ENCODE measurements at regions not wholly inside any gene's neighbourhood (a gene's known extent, or its start where the extent isn't known, plus 50 kb on each side); places are given as distances from the start of the nearest gene placed in this dataset.

DNA sequence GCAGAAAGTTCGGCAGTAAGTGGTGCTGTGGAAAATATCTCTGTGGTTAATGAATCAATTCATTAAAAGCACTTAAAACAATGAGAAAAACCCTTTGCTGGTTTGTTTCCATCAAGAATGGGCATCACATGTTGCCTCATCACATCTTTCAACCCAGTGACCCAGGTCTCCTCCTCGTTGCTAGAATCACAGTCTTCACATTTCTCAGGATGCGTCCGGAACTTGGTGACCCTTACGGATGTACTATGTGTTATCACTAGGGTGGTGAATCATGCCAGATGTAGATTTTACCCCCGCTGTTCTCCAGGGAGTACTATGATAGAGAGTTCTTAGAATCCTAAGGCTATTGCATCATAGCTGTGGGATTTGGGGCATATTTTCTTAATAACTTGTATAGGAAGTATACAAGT lies 217.9 kb upstream of the KLF4 start:
- TF ChIP-seq NCOR1 (IDR thresholded peaks at IDR 0.05; ENCODE audit: borderline replicate concordance, low read length): no peak
- no peak for TF ChIP-seq ZC3H4 (CRISPR knock-in tag; IDR thresholded peaks at IDR 0.05; ENCODE audit: borderline replicate concordance)
- TF ChIP-seq FOXJ3 (CRISPR knock-in tag; IDR thresholded peaks at IDR 0.05; ENCODE audit: borderline replicate concordance): no peak
- no peak for TF ChIP-seq SALL1 (CRISPR knock-in tag; IDR thresholded peaks at IDR 0.05)
- POLR2A ChIA-PET: no interaction called here
- no peaks in the 10 kb centered on the region for H4K20me1 ChIP-seq (ENCODE audit: insufficient read depth, low read length)
- in situ Hi-C loops (cut with HindIII; ENCODE audit: extremely low pct_ligation_motif_present, low pct_unique_long_range_greater_than_20kb) (no loop called here), intact Hi-C loops (cut with micrococcal nuclease; ENCODE audit: unreplicated experiment) (no loop called here)
- no peak overlapping the region for H3K9ac ChIP-seq (ENCODE audit: insufficient read depth, low read depth, low read length)
- ATAC-seq (no peak), DNase-seq (ENCODE audit: low spot score) (no peak), FAIRE-seq (no peak)
- H2AFZ ChIP-seq (ENCODE audit: low read length): no peak overlapping the region
- H3K4me1 ChIP-seq (ENCODE audit: insufficient read depth, low read length): no peaks in the 10 kb centered on the region
- CTCF ChIA-PET (ENCODE audit: low intra/inter-chr PET ratio, low total read pairs): no interaction called here
- no peak overlapping the region for H3K4me2 ChIP-seq (ENCODE audit: low read depth, low read length)
- no peaks in the 10 kb centered on the region for H3K36me3 ChIP-seq (replicated peaks in 1 of 2; ENCODE audit: control insufficient read depth in 1 of 2, insufficient read depth in 2 of 2, low read length in 2 of 2)
- no peak overlapping the region for H3K4me3 ChIP-seq (replicated peaks in 1 of 3; ENCODE audit: insufficient read depth in 1 of 3, low read depth in 2 of 3, low read length in 3 of 3)
- H3K9me3 ChIP-seq (ENCODE audit: low read length): no peaks in the 10 kb centered on the region
- no TSS peak for BruUV-seq (replicated peaks)
- no peaks in the 10 kb centered on the region for H3K79me2 ChIP-seq (ENCODE audit: insufficient read depth, low read length)
- 7% methylated on average over 6 of the region's 6 CpGs for WGBS (ENCODE audit: low lambda C conversion rate)
- H3K27me3 ChIP-seq (ENCODE audit: control insufficient read depth in 1 of 2, insufficient read depth in 2 of 2, low read length in 2 of 2): no peaks in the 10 kb centered on the region
- H3K27ac ChIP-seq (ENCODE audit: extremely low read length, insufficient read depth, low read length): no peak overlapping the region

DNA sequence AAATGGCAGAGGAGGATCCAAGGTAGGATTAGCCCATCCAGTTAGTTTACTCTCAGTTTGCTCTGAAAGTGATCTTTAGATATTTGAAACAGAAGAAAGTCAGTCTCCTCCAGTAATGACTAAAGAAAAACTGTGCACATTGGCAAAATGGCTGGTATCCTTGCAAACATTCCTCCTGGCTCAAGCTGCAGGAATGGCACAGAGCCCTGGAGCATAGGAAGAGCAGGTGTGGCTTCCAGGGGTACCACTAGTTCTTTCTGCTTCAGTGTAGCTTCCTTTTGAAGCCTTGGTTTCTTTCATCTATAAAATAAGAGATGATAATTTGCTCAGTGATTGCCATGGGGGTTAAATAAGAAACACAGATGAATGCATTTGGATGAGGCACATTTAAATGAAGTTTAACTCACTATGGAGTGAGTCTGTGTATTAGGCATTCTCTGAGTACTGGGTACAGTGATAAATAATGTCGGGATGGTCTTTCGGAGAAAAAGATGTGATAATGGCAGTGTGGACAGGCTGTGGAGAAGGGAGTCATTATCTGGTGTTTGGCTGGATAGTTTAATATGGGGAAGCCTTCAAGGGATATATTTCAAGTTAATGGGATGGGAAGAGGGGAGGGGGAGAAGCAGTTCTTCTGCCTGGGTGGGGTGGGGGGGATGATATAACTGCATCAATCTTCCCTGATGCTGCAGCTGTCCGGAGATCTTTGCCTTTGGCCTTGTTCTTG lies 217.3 kb upstream of the KLF4 start:
- Histone ChIP-seq H2AFZ (ENCODE audit: low read length) (no peak overlapping the region), H3K79me2 (ENCODE audit: insufficient read depth, low read length) (no peaks in the 10 kb centered on the region), H3K4me2 (ENCODE audit: low read depth, low read length) (no peak overlapping the region), H4K20me1 (ENCODE audit: insufficient read depth, low read length) (no peaks in the 10 kb centered on the region), H3K36me3 (replicated peaks in 1 of 2; ENCODE audit: control insufficient read depth in 1 of 2, insufficient read depth in 2 of 2, low read length in 2 of 2) (no peaks in the 10 kb centered on the region), H3K27me3 (ENCODE audit: control insufficient read depth in 1 of 2, insufficient read depth in 2 of 2, low read length in 2 of 2) (no peaks in the 10 kb centered on the region), H3K4me3 (replicated peaks in 1 of 3; ENCODE audit: insufficient read depth in 1 of 3, low read depth in 2 of 3, low read length in 3 of 3) (no peak overlapping the region), H3K4me1 (ENCODE audit: insufficient read depth, low read length) (no peaks in the 10 kb centered on the region), H3K9me3 (ENCODE audit: low read length) (no peaks in the 10 kb centered on the region), H3K9ac (ENCODE audit: insufficient read depth, low read depth, low read length) (no peak overlapping the region), H3K27ac (ENCODE audit: extremely low read length, insufficient read depth, low read length) (no peak overlapping the region)
- DNase-seq (ENCODE audit: low spot score): no peak
- ChIA-PET CTCF (ENCODE audit: low intra/inter-chr PET ratio, low total read pairs) (no interaction called here), POLR2A (no interaction called here)
- no peak for ATAC-seq
- TF ChIP-seq RORA (CRISPR knock-in tag; IDR thresholded peaks at IDR 0.05) (no peak), BHLHE40 (IDR thresholded peaks at IDR 0.05; ENCODE audit: low read length) (no peak), SMYD3 (CRISPR knock-in tag; IDR thresholded peaks at IDR 0.05) (no peak), NRL (CRISPR knock-in tag; IDR thresholded peaks at IDR 0.05; ENCODE audit: borderline replicate concordance) (no peak), SUZ12 (IDR thresholded peaks at IDR 0.05; ENCODE audit: low read depth, low read length) (no peak), ADNP (CRISPR knock-in tag; IDR thresholded peaks at IDR 0.05) (no peak), ZNF24 (IDR thresholded peaks at IDR 0.05) (no peak), CEBPG (CRISPR knock-in tag; IDR thresholded peaks at IDR 0.05) (no peak), CHCHD3 (CRISPR knock-in tag; IDR thresholded peaks at IDR 0.05) (no peak), NFYB (CRISPR knock-in tag; IDR thresholded peaks at IDR 0.05) (no peak)
- TF ChIP-seq, protein P1, sequence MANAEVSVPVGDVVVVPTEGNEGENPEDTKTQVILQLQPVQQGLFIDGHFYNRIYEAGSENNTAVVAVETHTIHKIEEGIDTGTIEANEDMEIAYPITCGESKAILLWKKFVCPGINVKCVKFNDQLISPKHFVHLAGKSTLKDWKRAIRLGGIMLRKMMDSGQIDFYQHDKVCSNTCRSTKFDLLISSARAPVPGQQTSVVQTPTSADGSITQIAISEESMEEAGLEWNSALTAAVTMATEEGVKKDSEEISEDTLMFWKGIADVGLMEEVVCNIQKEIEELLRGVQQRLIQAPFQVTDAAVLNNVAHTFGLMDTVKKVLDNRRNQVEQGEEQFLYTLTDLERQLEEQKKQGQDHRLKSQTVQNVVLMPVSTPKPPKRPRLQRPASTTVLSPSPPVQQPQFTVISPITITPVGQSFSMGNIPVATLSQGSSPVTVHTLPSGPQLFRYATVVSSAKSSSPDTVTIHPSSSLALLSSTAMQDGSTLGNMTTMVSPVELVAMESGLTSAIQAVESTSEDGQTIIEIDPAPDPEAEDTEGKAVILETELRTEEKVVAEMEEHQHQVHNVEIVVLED (CRISPR knock-in tag; IDR thresholded peaks at IDR 0.05; ENCODE audit: borderline replicate concordance): no peak
- TF ChIP-seq, protein P2, sequence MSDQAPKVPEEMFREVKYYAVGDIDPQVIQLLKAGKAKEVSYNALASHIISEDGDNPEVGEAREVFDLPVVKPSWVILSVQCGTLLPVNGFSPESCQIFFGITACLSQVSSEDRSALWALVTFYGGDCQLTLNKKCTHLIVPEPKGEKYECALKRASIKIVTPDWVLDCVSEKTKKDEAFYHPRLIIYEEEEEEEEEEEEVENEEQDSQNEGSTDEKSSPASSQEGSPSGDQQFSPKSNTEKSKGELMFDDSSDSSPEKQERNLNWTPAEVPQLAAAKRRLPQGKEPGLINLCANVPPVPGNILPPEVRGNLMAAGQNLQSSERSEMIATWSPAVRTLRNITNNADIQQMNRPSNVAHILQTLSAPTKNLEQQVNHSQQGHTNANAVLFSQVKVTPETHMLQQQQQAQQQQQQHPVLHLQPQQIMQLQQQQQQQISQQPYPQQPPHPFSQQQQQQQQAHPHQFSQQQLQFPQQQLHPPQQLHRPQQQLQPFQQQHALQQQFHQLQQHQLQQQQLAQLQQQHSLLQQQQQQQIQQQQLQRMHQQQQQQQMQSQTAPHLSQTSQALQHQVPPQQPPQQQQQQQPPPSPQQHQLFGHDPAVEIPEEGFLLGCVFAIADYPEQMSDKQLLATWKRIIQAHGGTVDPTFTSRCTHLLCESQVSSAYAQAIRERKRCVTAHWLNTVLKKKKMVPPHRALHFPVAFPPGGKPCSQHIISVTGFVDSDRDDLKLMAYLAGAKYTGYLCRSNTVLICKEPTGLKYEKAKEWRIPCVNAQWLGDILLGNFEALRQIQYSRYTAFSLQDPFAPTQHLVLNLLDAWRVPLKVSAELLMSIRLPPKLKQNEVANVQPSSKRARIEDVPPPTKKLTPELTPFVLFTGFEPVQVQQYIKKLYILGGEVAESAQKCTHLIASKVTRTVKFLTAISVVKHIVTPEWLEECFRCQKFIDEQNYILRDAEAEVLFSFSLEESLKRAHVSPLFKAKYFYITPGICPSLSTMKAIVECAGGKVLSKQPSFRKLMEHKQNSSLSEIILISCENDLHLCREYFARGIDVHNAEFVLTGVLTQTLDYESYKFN (CRISPR knock-in tag; conservative IDR thresholded peaks at IDR 0.05): no peak
- WGBS (ENCODE audit: low lambda C conversion rate): 4% methylated on average over 3 of the region's 3 CpGs
- FAIRE-seq: no peak
- intact Hi-C loops (cut with micrococcal nuclease; ENCODE audit: unreplicated experiment): no loop called here
- BruUV-seq (replicated peaks): no TSS peak
- in situ Hi-C loops (cut with HindIII; ENCODE audit: extremely low pct_ligation_motif_present, low pct_unique_long_range_greater_than_20kb): no loop called here

Data from HepG2 (cell line).